Gastroesophageal sphincter (tissue), 3 donors: ENCODE measurements at regions not wholly inside any gene's neighbourhood (a gene's known extent, or its start where the extent isn't known, plus 50 kb on each side); places are given as distances from the start of the nearest gene placed in this dataset.

ENCODE experiments used
- CTCF ChIP-seq, 4 experiments: fragments of 200-600 bp in 2 of 4; fragments of 450-650 bp in 2 of 4; sonication (generic) in 1 of 4; IDR thresholded peaks; one replicate each; pipeline ENCODE4 v1.5.1; 2017 to 2019; ENCODE audit warnings: antibody characterized with exemption in 4 of 4, mild to moderate bottlenecking in 2 of 4, moderate library complexity in 2 of 4
- EP300 ChIP-seq: sonication (generic); formaldehyde crosslinking; IDR thresholded peaks from one replicate; pipeline ENCODE4 v1.6.1; 2017; ENCODE audit warnings: antibody characterized with exemption, mild to moderate bottlenecking
- POLR2A ChIP-seq, 2 donors: fragments of 450-650 bp; IDR thresholded peaks; one replicate each; pipeline ENCODE4 v1.6.1; 2017; ENCODE audit warnings: antibody characterized with exemption in 2 of 2, mild to moderate bottlenecking in 2 of 2, moderate library complexity in 1 of 2
- POLR2AphosphoS5 ChIP-seq: sonication (generic); formaldehyde crosslinking; IDR thresholded peaks from one replicate; pipeline ENCODE4 v1.6.1; 2017; ENCODE audit warnings: antibody characterized with exemption

- TF ChIP-seq POLR2AphosphoS5 (no peak), CTCF (IDR thresholded peaks at IDR 0.05) (no peak), EP300 (no peak), POLR2A (IDR thresholded peaks at IDR 0.05) (no peak)
Measured at GRCh38 chr4:97235521-97235920, 907.8 kb downstream of the STPG2 start.
